CD4-positive, alpha-beta T cell treated with Interleukin-10 for 1 hour (primary cell): ENCODE measurements at regions not wholly inside any gene's neighbourhood (a gene's known extent, or its start where the extent isn't known, plus 50 kb on each side); places are given as distances from the start of the nearest gene placed in this dataset.

Source experiments
- DNase-seq: peaks from one replicate; pipeline ENCODE4 v3.0.0-alpha.2; 2020

DNA sequence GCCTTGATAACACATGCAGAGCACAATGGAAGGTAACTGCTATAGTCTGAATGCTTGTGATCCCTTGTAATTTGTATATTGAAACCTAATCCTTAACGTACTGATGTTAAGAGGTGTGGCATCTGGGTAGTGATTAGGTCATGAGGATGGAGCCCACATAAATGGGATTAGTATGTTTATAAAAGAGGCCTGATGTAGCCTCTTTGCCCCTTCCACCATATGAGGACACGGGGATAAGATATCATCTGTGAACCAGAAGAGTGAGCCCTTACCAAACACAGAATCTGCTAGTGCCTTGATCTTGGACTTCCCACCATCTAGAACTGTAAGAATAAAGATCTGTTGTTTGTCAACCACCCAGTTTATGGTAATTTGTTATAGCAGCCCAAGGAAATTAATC, 1074.2 kb upstream of the INTU start:
- no peak for DNase-seq

DNA sequence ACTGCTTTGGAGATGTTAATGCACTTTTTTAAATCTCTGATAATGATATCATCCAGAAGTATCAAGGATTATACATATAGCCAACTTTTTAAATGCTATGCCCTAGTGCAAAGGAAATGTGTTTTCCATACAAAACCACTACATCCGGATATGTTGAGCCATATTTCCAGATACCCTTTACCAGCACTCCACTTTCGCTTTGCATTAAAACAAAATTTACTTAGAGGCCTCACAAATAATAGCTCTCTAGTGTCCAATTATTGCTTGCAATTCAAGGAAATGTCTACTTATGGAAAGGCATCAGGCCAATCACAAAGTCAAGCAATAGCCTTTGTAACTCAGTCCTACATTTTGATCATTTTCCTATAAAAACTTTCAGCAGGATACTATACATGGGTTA, 1072.8 kb upstream of the INTU start:
- DNase-seq, result no peak

DNA sequence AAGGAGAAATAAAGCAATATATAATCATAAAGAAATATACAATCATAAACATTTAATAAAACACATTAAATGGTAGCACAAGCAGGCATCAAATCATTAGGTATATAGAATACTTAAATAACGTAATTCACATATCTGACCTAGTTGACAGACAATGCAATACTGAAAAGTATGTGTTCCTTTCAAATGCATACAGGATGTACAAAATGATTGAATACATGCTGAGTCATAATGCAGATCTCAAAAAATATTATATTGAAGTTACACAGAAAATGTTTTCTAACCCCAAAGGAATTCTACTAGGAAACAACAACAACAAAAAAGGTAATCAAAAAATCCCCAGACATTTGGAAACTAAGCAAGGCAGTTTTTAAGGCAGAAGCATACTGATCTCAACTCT, 1072.0 kb upstream of the INTU start:
- DNase-seq, result no peak

DNA sequence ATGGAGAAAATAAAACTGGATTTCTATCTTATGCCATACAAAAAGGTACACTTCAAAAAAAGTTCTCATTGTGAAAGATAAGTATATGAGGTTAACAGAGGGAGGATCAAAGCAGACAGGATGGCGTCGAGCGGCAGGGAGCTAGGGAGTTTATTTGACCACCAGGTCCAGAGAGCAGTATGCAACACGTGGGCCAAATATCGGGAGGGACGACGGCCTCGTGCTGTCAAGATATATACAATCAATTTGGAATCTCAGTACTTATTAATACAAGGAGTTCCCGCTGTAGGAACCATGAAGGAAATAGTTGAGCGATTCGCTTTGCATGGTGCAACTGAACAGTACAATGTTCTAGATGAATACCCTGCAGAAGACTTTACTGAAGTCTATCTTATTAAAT, 1069.4 kb upstream of the INTU start:
- DNase-seq, result no peak

DNA sequence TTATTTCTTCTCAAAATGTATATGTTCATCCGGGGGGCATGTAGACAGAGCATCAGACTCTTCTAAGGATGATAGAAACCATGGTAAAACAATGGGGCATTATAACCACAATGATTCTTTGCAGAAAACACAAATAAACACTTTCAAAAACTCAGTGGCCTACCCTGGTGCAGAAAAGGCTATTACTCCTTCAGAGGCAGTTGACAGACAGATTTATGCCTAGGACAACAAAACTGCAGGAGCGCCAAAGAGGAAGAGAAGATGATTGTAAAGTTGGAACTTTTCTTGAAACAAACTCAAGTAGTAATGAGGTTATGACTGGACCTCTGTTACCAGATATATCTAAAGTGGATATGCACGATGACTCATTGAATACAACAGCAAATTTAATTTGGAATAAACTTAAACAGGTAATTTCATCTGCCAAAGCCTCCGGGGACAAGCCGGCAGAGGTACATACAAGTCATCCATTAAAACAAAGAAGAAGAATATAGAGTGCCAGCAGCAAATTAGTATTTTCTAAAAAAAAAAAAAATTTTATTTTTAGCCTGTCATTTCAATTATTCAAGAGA, 1068.4 kb upstream of the INTU start:
- DNase-seq, result no peak

DNA sequence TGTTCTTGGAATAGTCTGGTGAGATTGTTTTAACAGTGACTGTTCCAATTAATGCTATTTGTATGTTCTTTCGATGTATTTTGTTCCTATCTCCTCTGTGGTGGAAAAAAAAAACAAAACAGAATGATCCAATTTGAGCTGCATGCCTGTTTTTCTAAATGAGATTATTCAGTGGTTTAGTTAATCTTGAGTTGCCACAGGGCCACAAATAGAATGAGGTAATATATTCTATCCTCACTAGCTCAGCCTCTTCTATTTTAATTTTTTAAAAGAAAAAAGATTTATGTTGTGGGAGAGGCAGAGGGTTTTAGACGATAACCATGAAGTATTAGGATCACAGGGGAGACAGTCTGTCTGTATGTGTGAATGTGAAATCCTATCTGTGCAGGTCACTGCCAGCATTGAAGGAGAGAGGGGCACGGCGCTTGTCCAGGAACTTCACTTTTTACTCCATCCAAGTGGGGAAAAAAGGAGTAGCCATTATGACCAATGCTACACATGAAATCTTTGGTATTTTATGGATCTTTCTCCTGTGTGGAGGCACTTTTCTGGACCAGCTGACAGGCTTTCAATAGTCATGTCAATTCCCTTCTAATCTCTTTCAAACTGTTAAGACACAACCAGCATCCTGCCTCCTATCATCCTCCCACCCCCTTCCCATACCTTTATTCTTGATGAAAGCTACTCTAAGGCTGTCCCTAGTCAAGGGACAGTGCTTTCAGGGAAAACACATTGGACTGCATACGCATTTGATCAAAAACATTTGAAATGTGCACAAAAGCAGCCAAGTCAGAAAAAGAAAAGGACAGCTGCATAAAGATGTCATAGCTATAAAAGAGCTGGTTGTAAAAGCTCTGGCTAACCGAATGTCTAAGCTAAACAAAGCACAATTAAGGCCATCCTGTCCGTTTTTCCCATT, 1063.8 kb upstream of the INTU start:
- DNase-seq, result no peak

DNA sequence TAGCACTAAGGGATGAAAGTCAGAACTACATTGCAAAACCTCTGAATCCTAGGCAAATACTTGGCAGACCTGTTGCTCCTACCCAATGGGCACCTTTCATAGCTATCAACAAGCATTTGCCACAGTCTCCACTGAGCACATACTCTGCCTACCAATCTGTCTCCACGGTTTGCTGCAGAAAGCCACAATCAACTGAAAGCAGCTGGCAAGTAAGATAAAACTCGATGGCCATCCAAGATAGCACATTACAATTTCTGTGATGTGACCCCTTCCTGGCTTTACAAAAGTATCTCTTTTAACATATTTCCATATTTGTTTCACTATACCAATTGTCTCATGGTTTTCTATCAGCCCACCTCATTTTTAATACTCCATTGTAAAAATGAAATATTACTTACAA, 1060.5 kb upstream of the INTU start:
- DNase-seq, result no peak

DNA sequence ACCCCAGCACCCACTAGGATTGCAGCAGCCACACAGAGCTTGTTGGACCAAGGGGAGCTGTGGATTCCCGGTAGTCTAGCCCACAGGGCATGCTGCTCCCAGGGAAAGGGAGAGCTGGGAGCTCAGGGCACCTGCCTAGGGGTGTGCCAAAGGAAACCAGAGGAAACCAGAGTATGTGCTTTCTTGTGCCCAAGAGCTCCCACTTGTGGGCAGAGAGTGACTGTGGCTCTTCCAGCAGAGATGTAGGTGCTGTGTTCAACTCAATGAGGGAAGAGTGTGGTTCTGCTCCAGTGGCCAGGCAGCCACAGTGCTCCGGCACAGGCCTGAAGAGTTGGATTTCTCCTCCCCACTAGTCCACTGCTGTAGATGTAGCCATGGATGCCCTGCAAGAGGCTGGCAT, 1050.0 kb upstream of the INTU start:
- DNase-seq, result no peak

DNA sequence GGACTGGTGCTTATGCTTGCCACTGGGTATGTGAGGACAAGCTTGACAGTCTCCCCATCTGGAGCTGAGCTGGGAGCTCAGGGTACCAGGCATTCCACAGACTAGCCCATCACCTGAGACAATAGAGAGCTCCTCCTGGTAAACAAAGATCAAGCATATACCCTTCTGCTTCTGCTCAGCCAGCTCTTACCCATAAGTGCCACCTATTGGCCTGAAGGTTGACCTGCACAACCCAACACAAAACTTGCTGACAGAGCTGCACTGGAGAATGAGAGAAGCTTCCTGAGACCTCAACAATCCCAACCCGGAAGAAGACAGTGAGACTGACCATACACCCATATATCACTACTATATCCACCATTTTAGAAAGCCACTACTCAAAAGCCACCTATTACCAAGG, 1049.2 kb upstream of the INTU start:
- no peak for DNase-seq

DNA sequence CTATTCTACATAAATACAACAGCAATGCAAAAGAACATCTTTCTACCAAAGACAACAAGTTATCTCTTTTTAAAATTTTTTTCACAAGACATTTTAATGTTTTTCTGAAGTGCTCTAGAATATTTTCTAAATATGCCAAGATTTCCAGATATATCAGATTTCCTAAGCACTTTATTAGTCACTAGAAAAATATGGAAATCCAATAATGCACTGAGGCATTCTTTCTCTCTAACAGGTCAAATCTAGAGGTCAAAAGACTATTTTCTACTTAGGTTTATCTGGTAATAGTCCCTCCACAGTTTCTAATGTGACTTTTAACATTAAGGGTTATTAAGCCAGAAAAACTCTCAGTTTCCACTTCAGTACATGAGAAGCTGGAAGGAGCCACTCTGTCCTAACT, 1041.2 kb upstream of the INTU start:
- DNase-seq, result no peak

DNA sequence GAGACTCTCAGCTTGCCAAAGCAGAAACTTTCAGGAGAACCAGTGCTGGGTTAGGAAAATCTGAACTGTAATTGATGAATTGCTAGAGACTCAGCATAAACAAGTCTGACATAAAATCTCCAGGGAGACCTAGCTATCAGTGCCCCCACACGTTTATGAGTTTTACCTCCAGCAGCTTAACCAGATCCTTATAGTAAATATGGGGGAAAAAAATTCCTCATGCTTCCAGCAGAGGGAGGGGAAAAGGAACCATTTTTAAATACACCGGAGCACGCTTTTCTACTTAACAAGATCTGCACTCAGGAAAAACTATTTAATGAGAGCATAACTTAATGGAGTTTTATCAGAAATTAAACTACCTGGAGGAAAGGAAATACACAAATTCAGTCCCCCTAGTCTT, 1040.7 kb upstream of the INTU start:
- DNase-seq, result no peak

DNA sequence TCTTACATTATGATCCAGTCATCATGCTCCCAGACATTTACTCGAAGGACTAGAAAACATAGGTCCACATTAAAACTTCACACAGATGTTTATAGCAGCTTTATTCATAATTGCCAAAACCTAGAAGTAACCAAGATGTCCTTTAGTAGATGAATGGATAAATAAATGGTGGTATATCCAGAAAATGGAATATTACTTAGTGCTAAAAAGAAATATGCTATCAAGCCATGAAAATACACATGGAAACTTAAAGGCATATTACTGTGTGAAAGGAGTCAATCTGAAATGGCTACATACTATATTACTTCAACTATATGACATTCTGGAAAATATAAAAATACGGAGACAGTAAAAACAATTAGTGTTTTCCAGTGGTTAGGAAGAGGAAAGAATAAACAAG, 1039.1 kb upstream of the INTU start:
- no peak for DNase-seq

DNA sequence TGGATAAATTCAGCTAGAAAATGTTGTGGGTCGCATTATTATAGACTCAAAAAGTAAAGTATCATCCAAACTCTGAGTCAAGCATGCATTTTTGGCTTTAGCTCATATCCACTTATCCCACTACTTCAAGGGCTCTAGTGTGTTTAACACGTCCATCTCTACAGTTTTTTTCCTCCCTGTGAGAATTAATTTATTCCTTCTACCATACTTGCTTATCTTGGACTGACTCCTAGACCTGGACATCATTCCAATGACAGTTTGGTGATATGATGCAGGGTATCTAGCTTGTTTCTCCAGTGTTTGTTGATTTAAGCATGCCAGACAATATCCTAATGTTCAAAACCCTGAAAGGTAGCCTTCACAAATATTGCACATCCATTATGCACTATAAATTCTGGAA, 1037.1 kb upstream of the INTU start:
- no peak for DNase-seq

DNA sequence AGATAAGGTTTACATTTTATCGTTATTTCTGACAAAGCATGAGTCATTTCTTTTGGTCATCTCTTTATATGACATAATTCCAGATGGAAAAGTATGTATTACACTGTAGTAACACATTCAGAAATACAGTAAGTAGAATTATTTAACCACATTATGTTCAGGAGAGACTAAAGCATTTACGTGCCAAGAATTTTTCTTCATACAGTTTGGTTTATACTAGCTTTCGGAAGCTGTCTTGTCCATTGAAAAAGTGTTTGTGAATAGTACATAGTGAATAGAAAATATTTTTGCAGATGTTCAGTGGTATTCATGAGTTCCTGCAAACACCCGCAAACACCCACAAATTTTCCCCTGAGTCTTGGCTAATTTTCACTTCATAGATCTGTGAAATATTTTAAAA, 1033.0 kb upstream of the INTU start:
- no peak for DNase-seq

DNA sequence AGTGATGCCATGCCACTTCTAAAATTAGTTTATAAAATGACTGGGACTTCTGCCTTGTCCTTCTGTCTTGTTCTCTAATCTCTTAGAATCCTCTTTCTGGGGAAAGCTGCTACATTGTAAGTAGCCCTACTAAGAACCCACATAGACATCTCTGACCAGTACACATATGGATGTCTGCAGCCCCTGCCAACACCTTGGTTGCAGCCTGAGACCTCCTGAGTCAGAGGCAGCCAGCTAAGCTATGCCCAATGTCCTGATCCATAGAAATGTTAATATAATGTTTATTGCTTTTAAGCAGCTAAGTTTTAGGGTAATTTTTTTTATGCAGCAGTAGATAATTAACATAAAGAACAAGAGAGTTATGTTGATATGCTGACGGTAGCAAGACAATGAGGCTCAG, 1029.5 kb upstream of the INTU start:
- no peak for DNase-seq

DNA sequence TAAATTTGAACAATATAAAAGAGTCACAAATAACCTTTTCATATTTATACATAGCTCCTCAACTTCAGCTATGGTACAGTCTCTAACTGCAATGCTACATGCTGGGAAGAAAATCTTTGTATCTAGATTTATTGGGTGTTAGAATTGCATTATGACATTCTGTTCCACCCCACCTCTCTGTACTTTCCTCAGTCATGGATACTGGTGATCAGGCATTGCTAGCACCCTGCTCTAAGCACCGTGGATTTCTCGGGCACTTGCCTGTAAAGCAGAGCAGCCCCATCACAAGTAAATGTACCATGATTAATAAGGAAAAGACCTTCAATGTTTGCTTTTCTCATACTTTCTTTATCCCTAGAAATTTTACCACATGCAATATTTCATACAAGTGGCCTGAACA, 1028.9 kb upstream of the INTU start:
- no peak for DNase-seq

DNA sequence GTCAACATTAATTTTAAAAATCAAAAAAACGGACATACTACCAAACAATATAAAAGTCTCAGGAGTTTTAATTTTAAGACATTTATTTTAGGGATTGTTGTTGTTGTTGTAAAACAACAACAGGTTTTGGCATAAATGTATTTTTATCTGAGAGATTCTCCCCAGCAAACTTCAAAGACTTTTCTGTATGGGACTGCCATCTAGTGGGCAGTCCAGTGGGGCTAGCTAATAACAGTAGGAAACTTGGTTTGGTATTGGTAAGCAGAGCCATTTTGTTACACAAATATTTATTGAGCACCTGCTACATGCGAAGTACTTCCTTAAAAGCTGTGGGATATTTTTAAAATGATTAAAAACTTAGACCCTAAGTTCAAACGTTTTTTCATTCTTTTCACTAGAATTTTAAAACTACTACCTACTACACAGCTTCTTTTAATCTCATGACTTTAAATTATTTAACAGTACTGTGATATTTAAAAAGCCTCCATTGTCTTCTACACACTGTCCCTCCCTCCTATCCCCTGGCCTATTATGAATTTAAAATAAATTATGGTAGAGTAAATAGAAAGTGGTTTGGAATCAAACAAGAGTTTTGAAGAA, 1028.4 kb upstream of the INTU start:
- DNase-seq, result no peak

DNA sequence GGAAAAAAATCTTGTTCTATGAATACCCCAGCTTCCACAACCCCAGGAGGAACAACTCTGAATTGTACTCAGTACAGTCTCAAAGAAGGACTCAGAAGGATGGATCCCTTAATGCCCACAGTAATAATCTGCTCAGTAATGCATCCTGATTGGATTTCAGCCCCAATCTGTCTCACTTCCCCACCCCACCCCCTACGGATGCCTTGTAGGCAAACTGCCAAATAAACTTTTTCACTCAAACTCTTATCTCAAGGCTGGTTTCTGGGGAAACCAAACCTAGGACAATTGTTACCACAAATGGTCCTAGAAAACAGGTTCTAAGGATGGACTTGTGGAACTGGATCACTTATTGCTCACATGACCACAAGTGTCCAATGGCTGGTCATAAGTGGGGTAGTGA, 1021.8 kb upstream of the INTU start:
- DNase-seq, result no peak

DNA sequence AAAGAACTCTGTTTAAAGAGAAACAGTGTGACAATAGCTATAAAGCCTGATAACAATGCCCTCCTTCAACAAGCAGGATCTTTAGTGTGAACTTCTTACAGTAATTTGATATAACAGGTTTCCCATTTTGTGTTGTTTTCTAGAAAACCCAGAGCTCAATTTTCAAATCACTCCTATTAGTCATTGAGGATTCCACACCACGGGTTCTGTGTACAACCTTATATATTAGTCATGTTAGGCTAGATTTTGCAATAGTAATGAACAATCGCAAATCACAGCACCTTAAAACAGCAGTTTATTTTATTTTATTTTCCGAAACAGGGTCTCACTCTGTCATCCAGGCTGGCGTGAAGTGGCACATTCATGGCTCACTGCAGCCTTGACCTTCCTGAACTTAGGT, 1020.9 kb upstream of the INTU start:
- DNase-seq, result no peak

DNA sequence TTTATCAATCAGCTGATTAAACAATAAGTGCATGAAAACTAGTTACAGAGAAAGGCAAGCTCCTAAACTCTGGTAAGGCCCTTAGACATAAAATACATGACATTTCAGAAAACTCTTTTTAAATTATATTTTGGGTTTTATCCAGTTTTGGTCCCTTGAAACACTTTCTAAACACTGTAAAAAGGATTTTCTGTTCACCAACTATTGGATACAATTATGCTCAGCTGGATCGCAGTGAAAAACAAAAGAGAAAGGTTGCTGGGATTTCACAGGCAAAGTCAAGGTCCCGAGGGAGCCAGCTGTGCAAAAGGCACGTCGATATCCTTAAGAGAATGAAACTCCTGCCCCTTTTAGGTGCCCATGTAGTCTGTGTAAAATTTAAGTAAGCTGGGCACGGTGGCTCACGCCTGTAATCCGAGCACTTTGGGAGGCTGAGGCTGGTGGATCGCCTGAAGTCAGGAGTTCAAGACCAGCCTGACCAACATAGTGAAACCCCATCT, 1018.4 kb upstream of the INTU start:
- DNase-seq, result no peak

DNA sequence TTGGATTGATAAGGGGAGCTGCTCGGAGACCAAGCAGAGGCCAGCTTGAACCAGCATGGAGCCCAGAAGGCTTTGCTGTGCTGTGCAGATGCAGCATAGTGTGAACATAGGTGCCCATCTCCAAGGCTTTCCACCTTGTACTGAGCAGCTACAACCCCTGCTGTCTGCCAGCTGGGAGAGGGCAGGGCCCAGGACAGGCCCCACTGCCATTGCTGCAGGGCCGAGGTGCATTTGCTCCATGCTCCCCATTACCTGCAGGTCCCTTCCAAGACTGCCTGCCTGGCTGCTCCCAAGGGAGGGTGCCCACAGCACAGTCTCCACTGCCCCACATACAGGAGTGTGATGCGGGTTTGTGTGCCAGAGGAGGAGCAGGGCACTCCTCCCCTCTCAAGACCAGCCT, 1016.0 kb upstream of the INTU start:
- no peak for DNase-seq

DNA sequence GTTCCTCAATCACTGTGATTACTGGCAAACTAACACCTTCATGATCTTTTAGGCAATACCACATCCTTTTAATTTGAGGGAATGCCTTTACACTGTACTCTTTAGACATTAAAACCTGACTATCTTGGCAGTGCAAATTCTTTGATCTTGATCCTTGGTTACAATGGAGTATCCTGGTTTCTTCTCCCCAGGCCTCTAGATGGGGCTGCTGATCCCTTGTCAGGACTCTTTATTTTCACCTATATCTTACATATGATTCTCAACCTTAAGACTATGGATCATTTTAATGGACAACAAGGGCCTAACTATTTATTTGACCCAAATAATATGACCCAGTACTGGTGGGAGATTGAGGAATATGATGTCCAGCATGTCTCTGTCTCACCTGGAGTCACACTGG, 1005.5 kb upstream of the INTU start:
- no peak for DNase-seq

DNA sequence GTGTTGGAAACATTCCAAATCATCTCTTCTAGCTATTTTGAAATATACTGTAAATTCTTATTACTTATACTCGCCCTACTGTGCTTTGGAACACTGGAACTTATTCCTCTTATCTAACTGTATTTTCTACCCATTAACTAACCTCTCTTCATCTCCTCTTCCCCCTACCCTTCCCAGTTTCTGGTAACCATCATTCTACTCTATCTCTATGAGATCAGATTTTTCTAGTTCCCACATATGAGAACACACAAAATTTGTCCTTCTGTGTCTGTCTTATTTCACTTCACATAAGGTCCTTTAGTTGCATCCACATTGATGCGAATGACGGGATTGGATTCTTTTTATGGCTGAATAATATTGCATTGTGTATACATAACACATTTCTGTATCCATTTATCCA, 1003.8 kb upstream of the INTU start:
- no peak for DNase-seq

DNA sequence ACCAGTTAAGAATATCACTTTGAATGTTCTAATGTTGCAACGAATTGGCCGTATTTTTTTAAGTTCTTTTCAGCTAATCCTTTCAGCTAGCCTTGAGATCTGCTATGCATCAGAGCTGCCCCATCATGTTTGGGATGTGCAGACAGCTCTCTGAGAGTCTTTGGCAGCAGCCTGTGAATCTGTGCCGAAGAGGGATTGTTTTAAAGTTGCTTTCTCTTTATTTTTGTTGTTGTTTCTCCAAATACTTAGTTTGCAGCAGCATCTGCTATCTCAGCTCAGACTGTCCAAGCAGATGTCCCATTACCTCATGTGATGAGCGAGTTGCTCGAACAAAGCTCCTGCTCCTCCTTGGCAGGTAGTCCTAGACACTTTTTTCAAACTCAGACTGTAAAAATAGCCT, 1002.5 kb upstream of the INTU start:
- DNase-seq, result no peak
